ENCODE measurements at regions not wholly inside any gene's neighbourhood (a gene's known extent, or its start where the extent isn't known, plus 50 kb on each side); places are given as distances from the start of the nearest gene placed in this dataset.

GRCh38 chr7:120089968-120090367 lies 183.0 kb upstream of the KCND2 start:
- DNase-seq (ENCODE audit: low read depth), result no peak

- no peak for DNase-seq (ENCODE audit: low read depth)
Measured at GRCh38 chr7:120091807-120092206, 181.2 kb upstream of the KCND2 start.

- DNase-seq (ENCODE audit: low read depth), result no peak
Measured at GRCh38 chr7:120097020-120097419, 176.0 kb upstream of the KCND2 start.

- DNase-seq (ENCODE audit: low read depth), result no peak
Measured at GRCh38 chr7:120097774-120098173, 175.2 kb upstream of the KCND2 start.

- DNase-seq (ENCODE audit: low read depth), result no peak
Measured at GRCh38 chr7:120108376-120108775, 164.6 kb upstream of the KCND2 start.

GRCh38 chr7:120110169-120110568 lies 162.8 kb upstream of the KCND2 start:
- DNase-seq (ENCODE audit: low read depth), result no peak

- DNase-seq (ENCODE audit: low read depth), result no peak
Measured at GRCh38 chr7:120114626-120115025, 158.3 kb upstream of the KCND2 start.

GRCh38 chr7:120123528-120123927 lies 149.4 kb upstream of the KCND2 start:
- DNase-seq (ENCODE audit: low read depth), result no peak

- DNase-seq (ENCODE audit: low read depth), result no peak
Measured at GRCh38 chr7:120131096-120131839, 141.7 kb upstream of the KCND2 start.

GRCh38 chr7:120138497-120138896 lies 134.5 kb upstream of the KCND2 start:
- no peak for DNase-seq (ENCODE audit: low read depth)

- DNase-seq (ENCODE audit: low read depth), result no peak
Measured at GRCh38 chr7:120156476-120156875, 116.5 kb upstream of the KCND2 start.

GRCh38 chr7:120160166-120160565 lies 112.8 kb upstream of the KCND2 start:
- no peak for DNase-seq (ENCODE audit: low read depth)

- no peak for DNase-seq (ENCODE audit: low read depth)
Measured at GRCh38 chr7:120163449-120163848, 109.5 kb upstream of the KCND2 start.

GRCh38 chr7:120165227-120165626 lies 107.7 kb upstream of the KCND2 start:
- DNase-seq (ENCODE audit: low read depth), result no peak

GRCh38 chr7:120168066-120168465 lies 104.9 kb upstream of the KCND2 start:
- no peak for DNase-seq (ENCODE audit: low read depth)

GRCh38 chr7:120169996-120170783 lies 102.8 kb upstream of the KCND2 start:
- DNase-seq (ENCODE audit: low read depth), result no peak

GRCh38 chr7:120170834-120171233 lies 102.1 kb upstream of the KCND2 start:
- no peak for DNase-seq (ENCODE audit: low read depth)

GRCh38 chr7:120171406-120171805 lies 101.6 kb upstream of the KCND2 start:
- DNase-seq (ENCODE audit: low read depth), result no peak

GRCh38 chr7:120180221-120180620 lies 92.8 kb upstream of the KCND2 start:
- DNase-seq (ENCODE audit: low read depth), result no peak

GRCh38 chr7:120181499-120181898 lies 91.5 kb upstream of the KCND2 start:
- DNase-seq (ENCODE audit: low read depth), result no peak

- no peak for DNase-seq (ENCODE audit: low read depth)
Measured at GRCh38 chr7:120184866-120185265, 88.1 kb upstream of the KCND2 start.

GRCh38 chr7:120185940-120186682 lies 86.9 kb upstream of the KCND2 start:
- no peak for DNase-seq (ENCODE audit: low read depth)

GRCh38 chr7:120186688-120187087 lies 86.3 kb upstream of the KCND2 start:
- DNase-seq (ENCODE audit: low read depth), result no peak

Data from HS-27A (cell line).